GM18951 (cell line): ENCODE measurements at regions not wholly inside any gene's neighbourhood (a gene's known extent, or its start where the extent isn't known, plus 50 kb on each side); places are given as distances from the start of the nearest gene placed in this dataset.
"Not testable (repeated sequence)": the region's sequence is repeated elsewhere in the genome, so short reads cannot be mapped to it uniquely, and the experiment has no call there.

ENCODE experiments used
- POLR2A ChIP-seq: IDR thresholded peaks from 4 replicates; pipeline ENCODE4 v1.6.1; 2011; ENCODE audit warnings: mild to moderate bottlenecking; ENCODE audit not compliant: insufficient read length, insufficient read depth; ENCODE audit errors: extremely low read depth
- in situ Hi-C: fragments of 300-500 bp; cut with MboI; formaldehyde crosslinking; loops from one replicate; pipeline ENCODE4 v1.12.0; 2022; ENCODE audit warnings: low sequenced_read_pairs, mixed read lengths, inconsistent platforms; ENCODE audit not compliant: unreplicated experiment

- in situ Hi-C loops: no loop called here
- TF ChIP-seq POLR2A: no peak
Measured at GRCh38 chr10:2222631-2223030, 485.3 kb upstream of the ADARB2 start.

GRCh38 chr10:2214805-2215204, 477.5 kb upstream of the ADARB2 start:
- TF ChIP-seq POLR2A: no peak
- in situ Hi-C loops: no loop called here

- TF ChIP-seq POLR2A: no peak
- in situ Hi-C loops: no loop called here
Measured at GRCh38 chr10:2214092-2214491, 476.8 kb upstream of the ADARB2 start.

- in situ Hi-C loops: no loop called here
- TF ChIP-seq POLR2A: no peak
Measured at GRCh38 chr10:2212244-2212834, 475.0 kb upstream of the ADARB2 start.

GRCh38 chr10:2210088-2210487, 472.8 kb upstream of the ADARB2 start:
- in situ Hi-C loops: no loop called here
- no peak for TF ChIP-seq POLR2A

DNA sequence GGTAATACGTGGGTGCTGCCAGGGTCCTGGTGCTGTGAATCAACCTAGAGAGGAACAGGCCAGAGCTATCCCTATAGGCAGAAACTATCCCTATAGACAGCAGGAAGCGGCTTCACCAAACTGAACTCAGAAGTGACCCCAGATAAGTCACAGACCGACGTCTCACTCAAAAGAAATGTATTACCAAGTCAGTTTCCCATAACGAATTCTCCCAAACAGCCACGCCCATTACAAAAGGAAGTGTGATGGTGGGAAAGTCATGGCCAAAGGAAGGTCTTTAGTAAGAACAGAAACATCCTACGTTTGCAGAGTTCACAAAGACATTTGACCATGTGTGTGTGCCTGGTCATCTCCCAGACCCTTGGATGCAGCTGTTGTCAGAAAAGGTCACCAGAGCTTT, 470.8 kb upstream of the ADARB2 start:
- in situ Hi-C loops: no loop called here
- no peak for TF ChIP-seq POLR2A

GRCh38 chr10:2207246-2207922, 470.1 kb upstream of the ADARB2 start:
- no peak for TF ChIP-seq POLR2A
- in situ Hi-C loops: no loop called here

- no peak for TF ChIP-seq POLR2A
- in situ Hi-C loops: no loop called here
Measured at GRCh38 chr10:2205406-2205805, 468.1 kb upstream of the ADARB2 start.

DNA sequence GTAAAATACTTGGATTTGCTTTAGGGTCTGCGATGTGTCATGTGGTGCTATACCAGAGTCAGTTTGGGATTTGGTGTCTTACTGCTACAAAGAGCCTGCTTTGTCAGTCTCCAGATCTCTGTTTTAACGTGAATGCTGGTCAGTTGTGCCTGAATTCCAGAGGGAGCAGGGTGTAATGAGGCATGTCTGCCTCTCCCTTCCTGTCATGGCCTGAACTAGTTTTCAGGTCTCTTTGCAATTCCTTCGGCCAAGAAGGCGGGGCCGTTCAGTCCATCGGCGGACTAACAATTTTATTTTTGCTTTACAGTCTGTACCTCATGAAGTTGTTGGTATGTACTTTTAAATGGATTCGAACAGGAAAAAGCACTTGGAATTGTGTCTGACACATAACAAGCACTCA, 465.1 kb upstream of the ADARB2 start:
- TF ChIP-seq POLR2A: no peak
- in situ Hi-C loops: no loop called here

DNA sequence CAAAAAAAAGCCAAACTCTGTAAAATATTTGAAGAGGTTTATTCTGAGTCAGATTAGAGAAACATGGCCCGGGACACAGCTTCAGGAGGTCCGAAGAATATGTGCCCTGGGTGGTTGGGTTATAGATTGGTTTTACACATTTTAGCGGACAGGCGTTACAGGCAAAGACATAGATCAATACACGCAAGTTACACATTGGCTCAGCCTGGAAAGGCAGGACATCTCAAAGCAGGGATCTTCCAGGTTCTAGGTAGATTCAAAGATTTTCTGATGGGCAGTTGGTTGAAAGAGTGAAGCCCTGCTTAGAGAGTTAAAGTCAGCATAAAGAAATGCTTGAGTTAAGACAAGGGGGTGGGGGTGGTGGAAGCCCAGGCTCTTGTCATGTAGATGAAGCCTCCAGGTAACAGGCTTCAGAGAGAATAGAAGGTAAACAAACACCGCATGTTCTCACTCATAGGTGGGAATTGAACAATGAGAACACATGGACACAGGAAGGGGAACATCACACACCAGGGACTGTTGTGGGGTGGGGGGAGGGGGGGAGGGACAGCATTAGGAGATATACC, 464.3 kb upstream of the ADARB2 start:
- in situ Hi-C loops: no loop called here

GRCh38 chr10:2197663-2198062, 460.3 kb upstream of the ADARB2 start:
- in situ Hi-C loops: no loop called here
- TF ChIP-seq POLR2A: no peak

More for the DNA sequence above, 464.3 kb upstream of the ADARB2 start:
- no peak for TF ChIP-seq POLR2A

DNA sequence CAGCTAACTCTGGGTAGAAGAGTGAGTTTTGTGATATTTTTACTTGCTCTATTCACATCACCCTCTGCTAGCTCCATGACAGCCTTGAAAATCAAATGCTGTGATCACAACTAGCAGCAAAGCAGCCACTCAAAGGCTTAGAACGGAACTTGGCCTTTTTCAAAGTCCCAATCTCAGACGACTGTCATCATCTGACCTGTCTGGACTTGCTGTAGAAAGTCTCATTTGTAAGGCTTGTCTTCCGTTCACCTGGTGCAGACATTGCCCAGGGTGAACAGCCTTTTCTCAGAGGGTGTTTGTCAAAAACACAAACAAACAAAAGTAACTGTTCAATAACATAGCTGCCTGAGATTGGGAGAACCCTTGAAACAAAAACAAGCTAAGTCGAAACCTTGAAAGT, 458.9 kb upstream of the ADARB2 start:
- in situ Hi-C loops: no loop called here
- no peak for TF ChIP-seq POLR2A

GRCh38 chr10:2189356-2189755, 452.0 kb upstream of the ADARB2 start:
- in situ Hi-C loops: not testable (repeated sequence)

GRCh38 chr10:2188371-2188770, 451.0 kb upstream of the ADARB2 start:
- in situ Hi-C loops: no loop called here
- no peak for TF ChIP-seq POLR2A
